ENCODE measurements at regions not wholly inside any gene's neighbourhood (a gene's known extent, or its start where the extent isn't known, plus 50 kb on each side); places are given as distances from the start of the nearest gene placed in this dataset.
"Not testable (repeated sequence)": the region's sequence is repeated elsewhere in the genome, so short reads cannot be mapped to it uniquely, and the experiment has no call there.

DNA sequence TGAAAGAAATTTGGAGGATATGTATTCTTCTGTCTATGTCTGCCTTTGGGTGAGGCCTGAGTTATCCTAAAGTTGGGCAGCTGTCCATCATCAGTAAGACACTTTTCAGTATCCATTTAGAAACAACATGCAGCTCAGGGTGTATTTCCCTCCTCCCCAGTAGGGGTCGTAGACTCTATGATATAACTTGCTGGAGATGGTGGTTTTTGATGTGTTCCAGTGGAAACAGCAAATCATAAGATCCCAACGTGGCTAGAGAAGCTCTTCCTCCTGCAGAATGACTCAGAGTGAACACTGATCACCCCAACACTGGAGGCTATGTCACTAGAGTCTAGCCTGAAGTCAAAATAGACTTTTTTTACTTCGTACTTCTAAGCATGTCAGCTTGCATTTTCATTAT lies 331.6 kb upstream of the STXBP6 start:
- no peaks in the 10 kb centered on the region for H3K36me3 ChIP-seq (ENCODE audit: low read depth)

GRCh38 chr14:25375639-25376038 lies 325.7 kb upstream of the STXBP6 start:
- TF ChIP-seq CTCF (IDR thresholded peaks at IDR 0.05; ENCODE audit: poor library complexity, severe bottlenecking) = no peak
- ATAC-seq (ENCODE audit: low read depth) (no peak), DNase-seq (ENCODE audit: low spot score) (no peak)
- Histone ChIP-seq H3K27ac (ENCODE audit: poor library complexity, severe bottlenecking) (no peak overlapping the region), H3K27me3 (ENCODE audit: insufficient read depth, poor library complexity, severe bottlenecking) (peaks cover 13% of the 10 kb centered on the region), H3K4me1 (ENCODE audit: insufficient read depth, poor library complexity, severe bottlenecking) (no peaks in the 10 kb centered on the region), H3K9me3 (ENCODE audit: severe bottlenecking) (no peaks in the 10 kb centered on the region), H3K36me3 (ENCODE audit: low read depth) (no peaks in the 10 kb centered on the region), H3K4me3 (ENCODE audit: severe bottlenecking) (no peak overlapping the region)

More for the DNA sequence above, 331.6 kb upstream of the STXBP6 start:
- Histone ChIP-seq H3K27me3 (ENCODE audit: insufficient read depth, poor library complexity, severe bottlenecking) (peaks cover 13% of the 10 kb centered on the region), H3K9me3 (ENCODE audit: severe bottlenecking) (no peaks in the 10 kb centered on the region), H3K4me3 (ENCODE audit: severe bottlenecking) (no peak overlapping the region), H3K4me1 (ENCODE audit: insufficient read depth, poor library complexity, severe bottlenecking) (no peaks in the 10 kb centered on the region), H3K27ac (ENCODE audit: poor library complexity, severe bottlenecking) (no peak overlapping the region)
- no peak for DNase-seq (ENCODE audit: low spot score)
- TF ChIP-seq CTCF (IDR thresholded peaks at IDR 0.05; ENCODE audit: poor library complexity, severe bottlenecking) = peak; percentile 41
- peak; percentile 57; the same call in 2 of the 3 replicates for ATAC-seq (ENCODE audit: low read depth)

- Histone ChIP-seq H3K4me1 (ENCODE audit: insufficient read depth, poor library complexity, severe bottlenecking) (no peaks in the 10 kb centered on the region), H3K27ac (ENCODE audit: poor library complexity, severe bottlenecking) (no peak overlapping the region), H3K9me3 (ENCODE audit: severe bottlenecking) (no peaks in the 10 kb centered on the region), H3K36me3 (ENCODE audit: low read depth) (no peaks in the 10 kb centered on the region), H3K27me3 (ENCODE audit: insufficient read depth, poor library complexity, severe bottlenecking) (no peaks in the 10 kb centered on the region), H3K4me3 (ENCODE audit: severe bottlenecking) (no peak overlapping the region)
- ATAC-seq (ENCODE audit: low read depth) (no peak), DNase-seq (ENCODE audit: low spot score) (no peak)
- TF ChIP-seq CTCF (IDR thresholded peaks at IDR 0.05; ENCODE audit: poor library complexity, severe bottlenecking) = no peak
These were observed 321.1 kb upstream of the STXBP6 start for GRCh38 chr14:25371068-25371467.

- H3K27me3 ChIP-seq (ENCODE audit: insufficient read depth, poor library complexity, severe bottlenecking); H3K9me3 ChIP-seq (ENCODE audit: severe bottlenecking); ATAC-seq (ENCODE audit: low read depth); DNase-seq (ENCODE audit: low spot score); H3K27ac ChIP-seq (ENCODE audit: poor library complexity, severe bottlenecking); H3K36me3 ChIP-seq (ENCODE audit: low read depth); H3K4me1 ChIP-seq (ENCODE audit: insufficient read depth, poor library complexity, severe bottlenecking); H3K4me3 ChIP-seq (ENCODE audit: severe bottlenecking): not testable (repeated sequence)
These were observed 320.1 kb upstream of the STXBP6 start for GRCh38 chr14:25370057-25370456.

- no peak overlapping the region for H3K27ac ChIP-seq (ENCODE audit: poor library complexity, severe bottlenecking)
- DNase-seq (ENCODE audit: low spot score) (no peak), ATAC-seq (ENCODE audit: low read depth) (no peak)
- peaks cover 4% of the 10 kb centered on the region for H3K27me3 ChIP-seq (ENCODE audit: insufficient read depth, poor library complexity, severe bottlenecking)
- no peaks in the 10 kb centered on the region for H3K9me3 ChIP-seq (ENCODE audit: severe bottlenecking)
- no peak for TF ChIP-seq CTCF (IDR thresholded peaks at IDR 0.05; ENCODE audit: poor library complexity, severe bottlenecking)
- no peaks in the 10 kb centered on the region for H3K4me1 ChIP-seq (ENCODE audit: insufficient read depth, poor library complexity, severe bottlenecking)
- no peaks in the 10 kb centered on the region for H3K36me3 ChIP-seq (ENCODE audit: low read depth)
- H3K4me3 ChIP-seq (ENCODE audit: severe bottlenecking) = no peak overlapping the region
These were observed 308.4 kb upstream of the STXBP6 start for GRCh38 chr14:25358330-25358729.

All from RWPE2 (cell line).